CD4-positive, CD25-positive, alpha-beta regulatory T cell (primary cell): ENCODE measurements at regions not wholly inside any gene's neighbourhood (a gene's known extent, or its start where the extent isn't known, plus 50 kb on each side); places are given as distances from the start of the nearest gene placed in this dataset.

Experiments
- ATAC-seq, 2 donors: fragments of 150-1000 bp; cut with Tn5 transposase; one replicate each; pipeline ENCODE4 v1.10.0; 2021; ENCODE audit warnings: low read depth in 2 of 2, moderate number of reproducible peaks in 2 of 2, moderate library complexity in 1 of 2
- DNase-seq, 3 donors: peaks; one replicate each; pipeline versions ENCODE4 v3.0.0 to v3.0.0-alpha.2; 2012 to 2022; ENCODE audit warnings: mixed read lengths in 1 of 3
- H3K27ac ChIP-seq: one replicate; pipeline ENCODE4 v1.7.0; 2013; ENCODE audit warnings: mild to moderate bottlenecking, low read length; ENCODE audit not compliant: insufficient read depth, poor library complexity, severe bottlenecking
- H3K27me3 ChIP-seq: one replicate; pipeline ENCODE4 v1.7.0; 2013; ENCODE audit warnings: low read length; ENCODE audit not compliant: control insufficient read depth, insufficient read depth
- H3K36me3 ChIP-seq: one replicate; pipeline ENCODE4 v1.7.0; 2013; ENCODE audit warnings: mild to moderate bottlenecking, low read length, moderate library complexity; ENCODE audit not compliant: control insufficient read depth, insufficient read depth
- H3K4me1 ChIP-seq: 2 replicates; pipeline ENCODE4 v1.7.0; 2013; ENCODE audit warnings: mild to moderate bottlenecking, low read length; ENCODE audit not compliant: insufficient read depth, control insufficient read depth, poor library complexity, severe bottlenecking
- H3K4me3 ChIP-seq: one replicate; pipeline ENCODE4 v1.7.0; 2013; ENCODE audit warnings: low read depth, mild to moderate bottlenecking, low read length, moderate library complexity
- H3K9me3 ChIP-seq, 2 experiments: 1 replicate in 1 of 2; 2 replicates in 1 of 2; pipeline ENCODE4 v1.7.0; 2013; ENCODE audit warnings: low read length in 2 of 2, mild to moderate bottlenecking in 1 of 2, moderate library complexity in 1 of 2; ENCODE audit not compliant: control insufficient read depth in 2 of 2
- H3K27ac Mint-ChIP-seq, 3 donors: one replicate each; pipeline ENCODE4 v1.8.0; 2020 to 2022; ENCODE audit warnings: mild to moderate bottlenecking in 3 of 3, mixed read lengths in 3 of 3, moderate library complexity in 2 of 3
- H3K27me3 Mint-ChIP-seq: one replicate; pipeline ENCODE4 v1.8.0; 2022; ENCODE audit warnings: mild to moderate bottlenecking, mixed read lengths
- H3K36me3 Mint-ChIP-seq: one replicate; pipeline ENCODE4 v1.8.0; 2020; ENCODE audit warnings: mixed read lengths
- H3K4me1 Mint-ChIP-seq, 4 donors: one replicate each; pipeline ENCODE4 v1.8.0; 2020 to 2022; ENCODE audit warnings: mixed read lengths in 4 of 4, mild to moderate bottlenecking in 1 of 4
- H3K4me3 Mint-ChIP-seq, 4 donors: one replicate each; pipeline ENCODE4 v1.8.0; 2020 to 2022; ENCODE audit warnings: mild to moderate bottlenecking in 4 of 4, mixed read lengths in 4 of 4, moderate library complexity in 3 of 4
- H3K9me3 Mint-ChIP-seq, 7 donors: one replicate each; pipeline ENCODE4 v1.8.0; 2020 to 2022; ENCODE audit warnings: mixed read lengths in 7 of 7, mild to moderate bottlenecking in 3 of 7, moderate library complexity in 2 of 7

GRCh38 chr18:42525905-42526304 is 570.9 kb downstream of the PIK3C3 start:
- no peaks in the 10 kb centered on the region for H3K27me3 ChIP-seq
- DNase-seq (no peak), ATAC-seq (no peak)
- no peaks in the 10 kb centered on the region for H3K9me3 ChIP-seq
- Mint-ChIP-seq H3K27ac (no peak overlapping the region), H3K36me3 (no peaks in the 10 kb centered on the region), H3K27me3 (no peaks in the 10 kb centered on the region), H3K4me3 (no peak overlapping the region), H3K4me1 (no peaks in the 10 kb centered on the region), H3K9me3 (peaks cover 0 to 6% (median 4%) of the 10 kb centered on the region in 7 donors)
- no peak overlapping the region for H3K27ac ChIP-seq
- no peaks in the 10 kb centered on the region for H3K36me3 ChIP-seq
- H3K4me3 ChIP-seq: no peak overlapping the region
- H3K4me1 ChIP-seq: no peaks in the 10 kb centered on the region

GRCh38 chr18:42527766-42528165 is 572.7 kb downstream of the PIK3C3 start:
- peaks cover 0 to 5% (median 3%) of the 10 kb centered on the region in 7 donors for H3K9me3 Mint-ChIP-seq
- no peak overlapping the region for H3K27ac ChIP-seq
- H3K4me1 Mint-ChIP-seq: no peaks in the 10 kb centered on the region
- DNase-seq (no peak), ATAC-seq (no peak)
- H3K27me3 Mint-ChIP-seq: no peaks in the 10 kb centered on the region
- no peaks in the 10 kb centered on the region for H3K4me1 ChIP-seq
- no peaks in the 10 kb centered on the region for H3K36me3 Mint-ChIP-seq
- no peak overlapping the region for H3K4me3 Mint-ChIP-seq
- no peaks in the 10 kb centered on the region for H3K9me3 ChIP-seq
- H3K4me3 ChIP-seq: no peak overlapping the region
- H3K36me3 ChIP-seq: no peaks in the 10 kb centered on the region
- no peak overlapping the region for H3K27ac Mint-ChIP-seq
- no peaks in the 10 kb centered on the region for H3K27me3 ChIP-seq

- no peaks in the 10 kb centered on the region for H3K4me1 ChIP-seq
- Mint-ChIP-seq H3K9me3 (peaks cover 0 to 8% (median 2%) of the 10 kb centered on the region in 7 donors), H3K4me1 (no peaks in the 10 kb centered on the region), H3K36me3 (no peaks in the 10 kb centered on the region), H3K4me3 (no peak overlapping the region), H3K27ac (no peak overlapping the region), H3K27me3 (no peaks in the 10 kb centered on the region)
- H3K27me3 ChIP-seq: no peaks in the 10 kb centered on the region
- H3K4me3 ChIP-seq: no peak overlapping the region
- no peak for ATAC-seq
- no peaks in the 10 kb centered on the region for H3K9me3 ChIP-seq
- H3K27ac ChIP-seq: no peak overlapping the region
- no peak for DNase-seq
- no peaks in the 10 kb centered on the region for H3K36me3 ChIP-seq
Measured at GRCh38 chr18:42530276-42530675, 575.2 kb downstream of the PIK3C3 start.

- Mint-ChIP-seq H3K9me3 (peaks cover 0 to 10% (median 3%) of the 10 kb centered on the region in 7 donors), H3K27me3 (no peaks in the 10 kb centered on the region), H3K36me3 (no peaks in the 10 kb centered on the region), H3K4me1 (no peaks in the 10 kb centered on the region), H3K27ac (no peak overlapping the region), H3K4me3 (no peak overlapping the region)
- Histone ChIP-seq H3K27ac (no peak overlapping the region), H3K27me3 (no peaks in the 10 kb centered on the region), H3K4me1 (no peaks in the 10 kb centered on the region), H3K9me3 (no peaks in the 10 kb centered on the region), H3K36me3 (no peaks in the 10 kb centered on the region), H3K4me3 (no peak overlapping the region)
- ATAC-seq: no peak
- DNase-seq: no peak
Measured at GRCh38 chr18:42532119-42532518, 577.1 kb downstream of the PIK3C3 start.

GRCh38 chr18:42533009-42533575 is 578.1 kb downstream of the PIK3C3 start:
- no peaks in the 10 kb centered on the region for H3K27me3 ChIP-seq
- H3K27me3 Mint-ChIP-seq: no peaks in the 10 kb centered on the region
- no peak overlapping the region for H3K4me3 Mint-ChIP-seq
- no peaks in the 10 kb centered on the region for H3K9me3 ChIP-seq
- H3K4me1 ChIP-seq: no peaks in the 10 kb centered on the region
- H3K27ac ChIP-seq: no peak overlapping the region
- no peaks in the 10 kb centered on the region for H3K4me1 Mint-ChIP-seq
- DNase-seq: no peak
- H3K36me3 ChIP-seq: no peaks in the 10 kb centered on the region
- H3K27ac Mint-ChIP-seq: no peak overlapping the region
- no peaks in the 10 kb centered on the region for H3K36me3 Mint-ChIP-seq
- peaks cover 0 to 10% (median 3%) of the 10 kb centered on the region in 7 donors for H3K9me3 Mint-ChIP-seq
- no peak overlapping the region for H3K4me3 ChIP-seq
- no peak for ATAC-seq

GRCh38 chr18:42533616-42534015 is 578.6 kb downstream of the PIK3C3 start:
- no peaks in the 10 kb centered on the region for H3K4me1 Mint-ChIP-seq
- H3K4me1 ChIP-seq: no peaks in the 10 kb centered on the region
- no peaks in the 10 kb centered on the region for H3K27me3 ChIP-seq
- DNase-seq (no peak), ATAC-seq (no peak)
- no peaks in the 10 kb centered on the region for H3K36me3 Mint-ChIP-seq
- H3K9me3 ChIP-seq: no peaks in the 10 kb centered on the region
- no peaks in the 10 kb centered on the region for H3K36me3 ChIP-seq
- no peaks in the 10 kb centered on the region for H3K27me3 Mint-ChIP-seq
- no peak overlapping the region for H3K27ac Mint-ChIP-seq
- H3K4me3 ChIP-seq: no peak overlapping the region
- H3K4me3 Mint-ChIP-seq: no peak overlapping the region
- peaks cover 0 to 10% (median 3%) of the 10 kb centered on the region in 7 donors for H3K9me3 Mint-ChIP-seq
- no peak overlapping the region for H3K27ac ChIP-seq

GRCh38 chr18:42534313-42534712 is 579.3 kb downstream of the PIK3C3 start:
- no peak overlapping the region for H3K27ac ChIP-seq
- no peaks in the 10 kb centered on the region for H3K27me3 Mint-ChIP-seq
- DNase-seq (no peak), ATAC-seq (no peak)
- no peaks in the 10 kb centered on the region for H3K9me3 ChIP-seq
- no peaks in the 10 kb centered on the region for H3K4me1 ChIP-seq
- no peak overlapping the region for H3K27ac Mint-ChIP-seq
- H3K4me3 Mint-ChIP-seq: no peak overlapping the region
- H3K36me3 ChIP-seq: no peaks in the 10 kb centered on the region
- H3K27me3 ChIP-seq: no peaks in the 10 kb centered on the region
- H3K4me3 ChIP-seq: no peak overlapping the region
- H3K9me3 Mint-ChIP-seq: peaks cover 0 to 10% (median 3%) of the 10 kb centered on the region in 7 donors
- H3K36me3 Mint-ChIP-seq: no peaks in the 10 kb centered on the region
- no peaks in the 10 kb centered on the region for H3K4me1 Mint-ChIP-seq

- Mint-ChIP-seq H3K27ac (no peak overlapping the region), H3K27me3 (no peaks in the 10 kb centered on the region), H3K9me3 (peaks cover 0 to 10% (median 1%) of the 10 kb centered on the region in 7 donors), H3K36me3 (no peaks in the 10 kb centered on the region), H3K4me1 (no peaks in the 10 kb centered on the region), H3K4me3 (no peak overlapping the region)
- Histone ChIP-seq H3K27ac (no peak overlapping the region), H3K9me3 (no peaks in the 10 kb centered on the region), H3K36me3 (no peaks in the 10 kb centered on the region), H3K4me3 (no peak overlapping the region), H3K4me1 (no peaks in the 10 kb centered on the region), H3K27me3 (no peaks in the 10 kb centered on the region)
- ATAC-seq: no peak
- no peak for DNase-seq
Measured at GRCh38 chr18:42536442-42536841, 579.0 kb downstream of the RIT2 start.
